Neural cell (in vitro differentiated cells): ENCODE measurements at regions not wholly inside any gene's neighbourhood (a gene's known extent, or its start where the extent isn't known, plus 50 kb on each side); places are given as distances from the start of the nearest gene placed in this dataset.
A peak's percentile ranks its signal among the peaks of the same experiment; 100 is the strongest.

ENCODE experiments used
- H2AFZ ChIP-seq: fragments of 200-600, 300-800 bp; sonication (generic), shearing (Covaris generic); 2 replicates; pipeline ENCODE4 v1.6.0; 2014; ENCODE audit warnings: low read depth, mild to moderate bottlenecking, antibody characterized with exemption, low read length, moderate library complexity
- H3F3A ChIP-seq: fragments of 200-600 bp; shearing (Covaris generic); 2 replicates; pipeline ENCODE4 v1.6.1; 2016; ENCODE audit warnings: mild to moderate bottlenecking, moderate library complexity, mixed read lengths, antibody characterized with exemption, low read length; ENCODE audit not compliant: insufficient read depth, poor library complexity, severe bottlenecking
- H3K27ac ChIP-seq: fragments of 200-600, 300-800 bp; sonication (generic), shearing (Covaris generic); 2 replicates; pipeline ENCODE4 v1.5.1; 2014; ENCODE audit warnings: mild to moderate bottlenecking, low read length, moderate library complexity
- H3K27me3 ChIP-seq: fragments of 300-800, 200-600 bp; sonication (generic), shearing (Covaris generic); 2 replicates; pipeline ENCODE4 v1.6.0; 2014; ENCODE audit warnings: mild to moderate bottlenecking, low read depth, low read length, moderate library complexity; ENCODE audit not compliant: insufficient read depth
- H3K36me3 ChIP-seq: fragments of 300-800, 200-600 bp; sonication (generic), shearing (Covaris generic); 2 replicates; pipeline ENCODE4 v1.5.1; 2014; ENCODE audit warnings: mild to moderate bottlenecking, antibody characterized with exemption, low read length, moderate library complexity; ENCODE audit not compliant: insufficient read depth
- H3K4me2 ChIP-seq: fragments of 300-800, 200-600 bp; sonication (generic), shearing (Covaris generic); 2 replicates; pipeline ENCODE4 v1.6.0; 2014; ENCODE audit warnings: mild to moderate bottlenecking, low read length
- H3K4me3 ChIP-seq: fragments of 300-800, 200-600 bp; sonication (generic), shearing (Covaris generic); 2 replicates; pipeline ENCODE4 v1.5.1; 2014; ENCODE audit warnings: mild to moderate bottlenecking, low read length, moderate library complexity
- H3K79me2 ChIP-seq: fragments of 200-600 bp; shearing (Covaris generic); replicated peaks from 2 replicates; pipeline ENCODE4 v1.6.0; 2014; ENCODE audit warnings: mild to moderate bottlenecking, low read length, moderate library complexity; ENCODE audit not compliant: insufficient read depth
- H3K9ac ChIP-seq: fragments of 300-800, 200-600 bp; sonication (generic), shearing (Covaris generic); 2 replicates; pipeline ENCODE4 v1.6.1; 2016; ENCODE audit warnings: mild to moderate bottlenecking, low read length, mixed read lengths
- H3K9me2 ChIP-seq: fragments of 200-600 bp; shearing (Covaris generic); 2 replicates; pipeline ENCODE4 v1.6.1; 2016; ENCODE audit warnings: mild to moderate bottlenecking, low read length, mixed read lengths; ENCODE audit not compliant: insufficient read depth
- H3K9me3 ChIP-seq: fragments of 200-600, 300-800 bp; sonication (generic), shearing (Covaris generic); 2 replicates; pipeline ENCODE4 v1.6.1; 2016; ENCODE audit warnings: mild to moderate bottlenecking, mixed run types, low read length, moderate library complexity, mixed read lengths
- H4K20me1 ChIP-seq: fragments of 200-600 bp; shearing (Covaris generic); 2 replicates; pipeline ENCODE4 v1.6.1; 2016; ENCODE audit warnings: mild to moderate bottlenecking, mixed run types; ENCODE audit not compliant: insufficient read depth
- EP300 ChIP-seq: fragments of 450-650 bp; conservative IDR thresholded peaks from 2 replicates; pipeline ENCODE4 v1.6.1; 2014; ENCODE audit warnings: antibody characterized with exemption, mild to moderate bottlenecking, moderate library complexity; ENCODE audit not compliant: poor library complexity, severe bottlenecking
- MXI1 ChIP-seq: fragments of 450-650 bp; conservative IDR thresholded peaks from 2 replicates; pipeline ENCODE4 v1.6.1; 2014; ENCODE audit warnings: antibody characterized with exemption, mild to moderate bottlenecking; ENCODE audit not compliant: poor library complexity, severe bottlenecking
- POLR2AphosphoS5 ChIP-seq: IDR thresholded peaks from 2 replicates; pipeline ENCODE4 v1.6.1; 2012
- RAD21 ChIP-seq: fragments of 450-650 bp; conservative IDR thresholded peaks from 2 replicates; pipeline ENCODE4 v1.6.1; 2014; ENCODE audit warnings: antibody characterized with exemption, mild to moderate bottlenecking, moderate library complexity
- SMC3 ChIP-seq: fragments of 450-650 bp; conservative IDR thresholded peaks from 2 replicates; pipeline ENCODE4 v1.6.1; 2014; ENCODE audit warnings: antibody characterized with exemption, mild to moderate bottlenecking, moderate library complexity; ENCODE audit not compliant: poor library complexity
- TAF1 ChIP-seq: IDR thresholded peaks from 2 replicates; pipeline ENCODE4 v1.6.1; 2012; ENCODE audit warnings: low read depth
- TF ChIP-seq, protein P1 (sequence below): fragments of 450-650 bp; IDR thresholded peaks from 2 replicates; pipeline ENCODE4 v1.5.1; 2014; ENCODE audit warnings: antibody characterized with exemption, mild to moderate bottlenecking, moderate library complexity; ENCODE audit not compliant: poor library complexity, severe bottlenecking
- TF ChIP-seq, protein P2 (sequence below): IDR thresholded peaks from 2 replicates; pipeline ENCODE4 v1.6.1; 2012; ENCODE audit warnings: borderline replicate concordance

DNA sequence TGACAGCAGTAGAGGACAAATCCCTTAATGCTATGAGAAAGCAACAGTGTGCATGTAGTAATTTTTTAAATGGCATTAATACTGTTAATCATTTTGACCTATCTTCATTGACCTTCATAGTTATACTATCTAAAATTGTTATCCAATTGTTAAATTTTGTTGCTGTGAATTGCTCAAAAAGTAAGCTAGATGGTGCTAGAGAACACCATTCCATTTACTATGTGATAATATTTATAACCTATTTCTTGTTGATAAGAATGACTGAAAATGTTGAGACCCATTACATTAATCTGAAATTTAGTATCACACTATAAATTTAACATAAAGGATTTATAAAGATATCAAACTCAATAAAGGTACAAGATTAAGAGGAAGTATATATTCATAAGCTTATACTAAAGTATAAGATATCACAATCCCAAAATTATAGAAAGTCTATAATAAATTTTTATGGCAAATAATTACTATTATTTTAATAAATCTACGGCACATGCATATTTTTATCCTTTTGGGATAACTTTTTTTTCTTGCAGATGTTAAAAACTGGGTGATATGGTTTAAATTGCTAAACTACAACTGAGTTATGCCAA, 1573.3 kb downstream of the PCDH9 start:
- H3F3A ChIP-seq = no peaks in the 10 kb centered on the region
- peak; percentile 82 for TF ChIP-seq SMC3
- TF ChIP-seq MXI1 = no peak
- TF ChIP-seq, protein P1, sequence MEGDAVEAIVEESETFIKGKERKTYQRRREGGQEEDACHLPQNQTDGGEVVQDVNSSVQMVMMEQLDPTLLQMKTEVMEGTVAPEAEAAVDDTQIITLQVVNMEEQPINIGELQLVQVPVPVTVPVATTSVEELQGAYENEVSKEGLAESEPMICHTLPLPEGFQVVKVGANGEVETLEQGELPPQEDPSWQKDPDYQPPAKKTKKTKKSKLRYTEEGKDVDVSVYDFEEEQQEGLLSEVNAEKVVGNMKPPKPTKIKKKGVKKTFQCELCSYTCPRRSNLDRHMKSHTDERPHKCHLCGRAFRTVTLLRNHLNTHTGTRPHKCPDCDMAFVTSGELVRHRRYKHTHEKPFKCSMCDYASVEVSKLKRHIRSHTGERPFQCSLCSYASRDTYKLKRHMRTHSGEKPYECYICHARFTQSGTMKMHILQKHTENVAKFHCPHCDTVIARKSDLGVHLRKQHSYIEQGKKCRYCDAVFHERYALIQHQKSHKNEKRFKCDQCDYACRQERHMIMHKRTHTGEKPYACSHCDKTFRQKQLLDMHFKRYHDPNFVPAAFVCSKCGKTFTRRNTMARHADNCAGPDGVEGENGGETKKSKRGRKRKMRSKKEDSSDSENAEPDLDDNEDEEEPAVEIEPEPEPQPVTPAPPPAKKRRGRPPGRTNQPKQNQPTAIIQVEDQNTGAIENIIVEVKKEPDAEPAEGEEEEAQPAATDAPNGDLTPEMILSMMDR = peak; percentile 79
- TF ChIP-seq EP300 = no peak
- TF ChIP-seq RAD21 = peak; percentile 86

DNA sequence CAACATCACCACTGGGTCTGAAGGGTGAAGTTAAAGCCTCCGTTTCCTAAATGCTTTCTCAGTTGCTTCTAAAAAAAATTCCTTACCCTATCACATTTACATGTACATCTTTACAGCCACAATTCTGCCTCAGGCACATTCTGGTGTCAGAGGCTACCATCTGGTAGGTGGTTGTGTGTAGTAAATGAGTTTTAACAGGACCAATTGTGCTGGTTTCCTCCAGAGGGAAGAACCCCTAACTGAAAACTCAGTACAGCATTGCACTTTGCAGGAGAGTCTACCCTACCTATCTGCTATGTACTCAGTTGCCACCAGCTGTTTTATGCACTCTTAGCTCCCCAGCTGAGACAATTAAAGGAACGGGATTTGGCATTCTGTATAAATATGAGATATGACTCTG, 1576.5 kb downstream of the PCDH9 start:
- Histone ChIP-seq H3K9ac (no peak overlapping the region), H3K9me2 (no peaks in the 10 kb centered on the region), H3K36me3 (no peaks in the 10 kb centered on the region), H3F3A (no peaks in the 10 kb centered on the region), H3K9me3 (no peaks in the 10 kb centered on the region), H3K27me3 (no peaks in the 10 kb centered on the region), H3K4me3 (no peak overlapping the region), H4K20me1 (no peaks in the 10 kb centered on the region), H3K79me2 (no peaks in the 10 kb centered on the region), H3K4me2 (no peak overlapping the region), H2AFZ (no peak overlapping the region), H3K27ac (no peak overlapping the region)
- TF ChIP-seq POLR2AphosphoS5 = no peak
- TF ChIP-seq TAF1 = no peak
- TF ChIP-seq, protein P2, sequence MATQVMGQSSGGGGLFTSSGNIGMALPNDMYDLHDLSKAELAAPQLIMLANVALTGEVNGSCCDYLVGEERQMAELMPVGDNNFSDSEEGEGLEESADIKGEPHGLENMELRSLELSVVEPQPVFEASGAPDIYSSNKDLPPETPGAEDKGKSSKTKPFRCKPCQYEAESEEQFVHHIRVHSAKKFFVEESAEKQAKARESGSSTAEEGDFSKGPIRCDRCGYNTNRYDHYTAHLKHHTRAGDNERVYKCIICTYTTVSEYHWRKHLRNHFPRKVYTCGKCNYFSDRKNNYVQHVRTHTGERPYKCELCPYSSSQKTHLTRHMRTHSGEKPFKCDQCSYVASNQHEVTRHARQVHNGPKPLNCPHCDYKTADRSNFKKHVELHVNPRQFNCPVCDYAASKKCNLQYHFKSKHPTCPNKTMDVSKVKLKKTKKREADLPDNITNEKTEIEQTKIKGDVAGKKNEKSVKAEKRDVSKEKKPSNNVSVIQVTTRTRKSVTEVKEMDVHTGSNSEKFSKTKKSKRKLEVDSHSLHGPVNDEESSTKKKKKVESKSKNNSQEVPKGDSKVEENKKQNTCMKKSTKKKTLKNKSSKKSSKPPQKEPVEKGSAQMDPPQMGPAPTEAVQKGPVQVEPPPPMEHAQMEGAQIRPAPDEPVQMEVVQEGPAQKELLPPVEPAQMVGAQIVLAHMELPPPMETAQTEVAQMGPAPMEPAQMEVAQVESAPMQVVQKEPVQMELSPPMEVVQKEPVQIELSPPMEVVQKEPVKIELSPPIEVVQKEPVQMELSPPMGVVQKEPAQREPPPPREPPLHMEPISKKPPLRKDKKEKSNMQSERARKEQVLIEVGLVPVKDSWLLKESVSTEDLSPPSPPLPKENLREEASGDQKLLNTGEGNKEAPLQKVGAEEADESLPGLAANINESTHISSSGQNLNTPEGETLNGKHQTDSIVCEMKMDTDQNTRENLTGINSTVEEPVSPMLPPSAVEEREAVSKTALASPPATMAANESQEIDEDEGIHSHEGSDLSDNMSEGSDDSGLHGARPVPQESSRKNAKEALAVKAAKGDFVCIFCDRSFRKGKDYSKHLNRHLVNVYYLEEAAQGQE = no peak

More for the DNA sequence above, 1573.3 kb downstream of the PCDH9 start:
- H3K27ac ChIP-seq = no peak overlapping the region
- no peak overlapping the region for H2AFZ ChIP-seq
- H3K36me3 ChIP-seq = no peaks in the 10 kb centered on the region
- no peaks in the 10 kb centered on the region for H3K27me3 ChIP-seq
- no peak overlapping the region for H3K9ac ChIP-seq
- H3K79me2 ChIP-seq = no peaks in the 10 kb centered on the region
- H3K9me3 ChIP-seq = no peaks in the 10 kb centered on the region
- H3K4me3 ChIP-seq = no peak overlapping the region
- no peaks in the 10 kb centered on the region for H4K20me1 ChIP-seq
- no peaks in the 10 kb centered on the region for H3K9me2 ChIP-seq
- no peak overlapping the region for H3K4me2 ChIP-seq

DNA sequence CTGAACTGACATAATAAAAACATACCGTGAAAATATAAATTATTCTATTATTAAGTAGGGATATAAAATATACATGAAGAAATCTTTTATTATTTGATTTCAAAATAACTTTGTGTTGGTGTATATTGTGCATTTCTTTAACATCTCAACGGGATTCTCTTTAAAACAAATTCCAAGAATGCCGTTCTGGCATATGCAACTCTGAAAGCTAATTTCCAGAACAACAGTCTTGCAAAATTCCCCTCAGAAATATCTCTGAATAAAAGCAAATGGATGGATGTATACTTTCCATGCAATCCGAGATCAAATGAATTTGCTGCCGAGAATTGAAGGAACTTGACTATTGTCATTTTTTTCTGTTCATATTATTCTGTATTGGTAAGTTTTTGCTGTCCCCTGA, 1579.8 kb downstream of the PCDH9 start:
- H2AFZ ChIP-seq = no peak overlapping the region
- no peak overlapping the region for H3K4me2 ChIP-seq
- H3K9me3 ChIP-seq = no peaks in the 10 kb centered on the region
- H3K36me3 ChIP-seq = no peaks in the 10 kb centered on the region
- H3K79me2 ChIP-seq = no peaks in the 10 kb centered on the region
- H3K27ac ChIP-seq = no peak overlapping the region
- H3F3A ChIP-seq = no peaks in the 10 kb centered on the region
- no peak overlapping the region for H3K9ac ChIP-seq
- H4K20me1 ChIP-seq = no peaks in the 10 kb centered on the region
- no peak for TF ChIP-seq POLR2AphosphoS5
- TF ChIP-seq, protein P1 = no peak
- no peak for TF ChIP-seq SMC3
- H3K9me2 ChIP-seq = no peaks in the 10 kb centered on the region
- no peaks in the 10 kb centered on the region for H3K27me3 ChIP-seq
- H3K4me3 ChIP-seq = no peak overlapping the region
